HEK293 (cell line): ENCODE measurements at regions not wholly inside any gene's neighbourhood (a gene's known extent, or its start where the extent isn't known, plus 50 kb on each side); places are given as distances from the start of the nearest gene placed in this dataset.

ENCODE experiments used
- CTCF ChIA-PET: fragments of 350-600 bp; formaldehyde crosslinking; extraction: SDS; loops from one replicate; lab custom pipeline; 2021; ENCODE audit warnings: antibody characterized with exemption; lab: Yijun Ruan, JAX
- POLR2A ChIA-PET: fragments of 300-600 bp; formaldehyde crosslinking; extraction: SDS; loops from one replicate; lab custom pipeline; 2020; ENCODE audit warnings: antibody characterized with exemption, inconsistent platforms; lab: Yijun Ruan, JAX
- H3K27ac ChIP-seq: fragments of 200-500 bp; sonication (Bioruptor generic); 2 replicates; pipeline ENCODE4 v1.5.1; 2014; ENCODE audit warnings: low read depth, low read length, control low read depth, inconsistent platforms; ENCODE audit errors: extremely low read depth
- H3K36me3 ChIP-seq, 2 experiments: fragments of 200-500 bp in 1 of 2; sonication (Bioruptor generic) in 1 of 2; 1 replicate in 1 of 2; 2 replicates in 1 of 2; pipeline ENCODE4 v1.5.1; 2014 to 2017; ENCODE audit warnings: inconsistent platforms in 2 of 2, low read length in 2 of 2; ENCODE audit not compliant: control insufficient read depth in 2 of 2, insufficient read depth in 1 of 2
- H3K4me1 ChIP-seq: fragments of 200-500 bp; sonication (Bioruptor generic); 2 replicates; pipeline ENCODE4 v1.5.1; 2014; ENCODE audit warnings: mild to moderate bottlenecking, low read length, inconsistent platforms; ENCODE audit not compliant: control insufficient read depth, insufficient read depth
- H3K4me3 ChIP-seq: 2 replicates; pipeline ENCODE4 v1.5.1; 2011; ENCODE audit warnings: low read depth, mild to moderate bottlenecking, control low read depth, low read length, moderate library complexity
- H3K9me3 ChIP-seq: fragments of 200-500 bp; sonication (Bioruptor generic); 2 replicates; pipeline ENCODE4 v1.5.1; 2014; ENCODE audit warnings: low read depth, low read length, inconsistent platforms; ENCODE audit not compliant: control insufficient read depth, insufficient read depth
- BCL11A ChIP-seq: fragments of 450-650 bp; formaldehyde crosslinking; IDR thresholded peaks from 2 replicates; pipeline ENCODE4 v1.5.1; 2016; ENCODE audit warnings: low read depth, missing biosample characterization, missing genetic modification characterization
- KLF1 ChIP-seq: fragments of 450-650 bp; formaldehyde crosslinking; IDR thresholded peaks from 2 replicates; pipeline ENCODE4 v1.5.1; 2016; ENCODE audit warnings: missing biosample characterization, missing genetic modification characterization
- SP2 ChIP-seq: fragments of 450-650 bp; formaldehyde crosslinking; IDR thresholded peaks from 2 replicates; pipeline ENCODE4 v1.5.1; 2016; ENCODE audit warnings: missing biosample characterization, missing genetic modification characterization
- ZBTB1 ChIP-seq: fragments of 450-650 bp; formaldehyde crosslinking; IDR thresholded peaks from 2 replicates; pipeline ENCODE4 v1.5.1; 2016; ENCODE audit warnings: missing biosample characterization, missing genetic modification characterization
- ZBTB21 ChIP-seq: fragments of 450-650 bp; formaldehyde crosslinking; IDR thresholded peaks from 2 replicates; pipeline ENCODE4 v1.5.1; 2017; ENCODE audit warnings: missing biosample characterization, missing genetic modification characterization
- ZNF133 ChIP-seq: fragments of 450-650 bp; formaldehyde crosslinking; IDR thresholded peaks from 2 replicates; pipeline ENCODE4 v1.5.1; 2016; ENCODE audit warnings: missing biosample characterization, missing genetic modification characterization
- ZNF155 ChIP-seq: fragments of 450-650 bp; formaldehyde crosslinking; IDR thresholded peaks from 2 replicates; pipeline ENCODE4 v1.5.1; 2016; ENCODE audit warnings: missing biosample characterization, missing genetic modification characterization
- ZNF211 ChIP-seq: fragments of 450-650 bp; formaldehyde crosslinking; IDR thresholded peaks from 2 replicates; pipeline ENCODE4 v1.5.1; 2016; ENCODE audit warnings: low read depth, missing biosample characterization, missing genetic modification characterization
- ZNF248 ChIP-seq: fragments of 450-650 bp; formaldehyde crosslinking; IDR thresholded peaks from 2 replicates; pipeline ENCODE4 v1.5.1; 2017; ENCODE audit warnings: missing biosample characterization, missing genetic modification characterization
- ZNF341 ChIP-seq: fragments of 450-650 bp; formaldehyde crosslinking; IDR thresholded peaks from 2 replicates; pipeline ENCODE4; 2016; ENCODE audit warnings: low read depth, missing biosample characterization, missing genetic modification characterization
- ZNF37A ChIP-seq: fragments of 450-650 bp; IDR thresholded peaks from 2 replicates; pipeline ENCODE4 v1.5.1; 2018; ENCODE audit warnings: missing biosample characterization, missing genetic modification characterization
- ZNF514 ChIP-seq: fragments of 450-650 bp; formaldehyde crosslinking; IDR thresholded peaks from 2 replicates; pipeline ENCODE4 v1.5.1; 2016; ENCODE audit warnings: missing biosample characterization, missing genetic modification characterization
- ZNF549 ChIP-seq: fragments of 450-650 bp; IDR thresholded peaks from 2 replicates; pipeline ENCODE4 v1.5.1; 2018; ENCODE audit warnings: missing biosample characterization, missing genetic modification characterization, mild to moderate bottlenecking, inconsistent platforms, moderate library complexity
- ZSCAN23 ChIP-seq: fragments of 450-650 bp; formaldehyde crosslinking; IDR thresholded peaks from 2 replicates; pipeline ENCODE4 v1.5.1; 2016; ENCODE audit warnings: missing biosample characterization, missing genetic modification characterization
- TF ChIP-seq, protein P1 (sequence below): fragments of 450-650 bp; formaldehyde crosslinking; IDR thresholded peaks from 2 replicates; pipeline ENCODE4 v1.5.1; 2016; ENCODE audit warnings: missing biosample characterization, missing genetic modification characterization
- TF ChIP-seq, protein P2 (sequence below): fragments of 450-650 bp; formaldehyde crosslinking; IDR thresholded peaks from 2 replicates; pipeline ENCODE4 v1.5.1; 2016; ENCODE audit warnings: missing biosample characterization, missing genetic modification characterization
- TF ChIP-seq, protein P3 (sequence below): fragments of 450-650 bp; formaldehyde crosslinking; IDR thresholded peaks from 2 replicates; pipeline ENCODE4 v1.5.1; 2016; ENCODE audit warnings: missing biosample characterization, missing genetic modification characterization, low read depth
- TF ChIP-seq, protein P4 (sequence below): fragments of 450-650 bp; formaldehyde crosslinking; IDR thresholded peaks from 2 replicates; pipeline ENCODE4 v1.5.1; 2016; ENCODE audit warnings: missing biosample characterization, missing genetic modification characterization
- TF ChIP-seq, protein P5 (sequence below): fragments of 450-650 bp; formaldehyde crosslinking; IDR thresholded peaks from 2 replicates; pipeline ENCODE4 v1.5.1; 2017; ENCODE audit warnings: missing biosample characterization, missing genetic modification characterization
- TF ChIP-seq, protein P6 (sequence below): fragments of 450-650 bp; IDR thresholded peaks from 2 replicates; pipeline ENCODE4 v1.5.1; 2018; ENCODE audit warnings: missing biosample characterization, mild to moderate bottlenecking, missing genetic modification characterization

DNA sequence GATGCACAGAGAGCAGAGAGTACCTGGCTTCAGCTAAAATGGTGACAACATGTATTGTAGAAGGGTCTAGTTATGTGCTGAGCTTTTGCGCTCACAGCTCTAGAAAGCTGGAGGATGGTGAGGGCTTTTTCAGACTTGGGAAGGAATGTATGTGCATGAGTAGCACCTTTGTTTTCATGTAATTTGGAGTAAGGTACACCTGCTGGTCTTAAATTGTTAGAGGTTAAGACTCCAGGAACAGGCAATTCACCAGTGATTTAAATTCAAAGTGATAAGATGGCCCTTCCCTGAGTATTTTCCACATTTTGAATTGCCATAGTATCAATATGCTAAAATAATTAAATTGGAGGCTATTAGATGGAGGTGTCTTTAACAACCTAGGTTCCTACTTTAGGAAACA is 436.4 kb upstream of the GOLIM4 start (continued):
- TF ChIP-seq, protein P1, sequence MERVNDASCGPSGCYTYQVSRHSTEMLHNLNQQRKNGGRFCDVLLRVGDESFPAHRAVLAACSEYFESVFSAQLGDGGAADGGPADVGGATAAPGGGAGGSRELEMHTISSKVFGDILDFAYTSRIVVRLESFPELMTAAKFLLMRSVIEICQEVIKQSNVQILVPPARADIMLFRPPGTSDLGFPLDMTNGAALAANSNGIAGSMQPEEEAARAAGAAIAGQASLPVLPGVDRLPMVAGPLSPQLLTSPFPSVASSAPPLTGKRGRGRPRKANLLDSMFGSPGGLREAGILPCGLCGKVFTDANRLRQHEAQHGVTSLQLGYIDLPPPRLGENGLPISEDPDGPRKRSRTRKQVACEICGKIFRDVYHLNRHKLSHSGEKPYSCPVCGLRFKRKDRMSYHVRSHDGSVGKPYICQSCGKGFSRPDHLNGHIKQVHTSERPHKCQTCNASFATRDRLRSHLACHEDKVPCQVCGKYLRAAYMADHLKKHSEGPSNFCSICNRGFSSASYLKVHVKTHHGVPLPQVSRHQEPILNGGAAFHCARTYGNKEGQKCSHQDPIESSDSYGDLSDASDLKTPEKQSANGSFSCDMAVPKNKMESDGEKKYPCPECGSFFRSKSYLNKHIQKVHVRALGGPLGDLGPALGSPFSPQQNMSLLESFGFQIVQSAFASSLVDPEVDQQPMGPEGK (tag by site-specific recombination): no peak
- TF ChIP-seq ZNF211 (tag by site-specific recombination): no peak
- no peak for TF ChIP-seq ZSCAN23 (tag by site-specific recombination)
- TF ChIP-seq, protein P2, sequence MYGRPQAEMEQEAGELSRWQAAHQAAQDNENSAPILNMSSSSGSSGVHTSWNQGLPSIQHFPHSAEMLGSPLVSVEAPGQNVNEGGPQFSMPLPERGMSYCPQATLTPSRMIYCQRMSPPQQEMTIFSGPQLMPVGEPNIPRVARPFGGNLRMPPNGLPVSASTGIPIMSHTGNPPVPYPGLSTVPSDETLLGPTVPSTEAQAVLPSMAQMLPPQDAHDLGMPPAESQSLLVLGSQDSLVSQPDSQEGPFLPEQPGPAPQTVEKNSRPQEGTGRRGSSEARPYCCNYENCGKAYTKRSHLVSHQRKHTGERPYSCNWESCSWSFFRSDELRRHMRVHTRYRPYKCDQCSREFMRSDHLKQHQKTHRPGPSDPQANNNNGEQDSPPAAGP (tag by site-specific recombination): no peak
- no peak for TF ChIP-seq SP2 (tag by site-specific recombination)
- TF ChIP-seq KLF1 (tag by site-specific recombination): no peak

DNA sequence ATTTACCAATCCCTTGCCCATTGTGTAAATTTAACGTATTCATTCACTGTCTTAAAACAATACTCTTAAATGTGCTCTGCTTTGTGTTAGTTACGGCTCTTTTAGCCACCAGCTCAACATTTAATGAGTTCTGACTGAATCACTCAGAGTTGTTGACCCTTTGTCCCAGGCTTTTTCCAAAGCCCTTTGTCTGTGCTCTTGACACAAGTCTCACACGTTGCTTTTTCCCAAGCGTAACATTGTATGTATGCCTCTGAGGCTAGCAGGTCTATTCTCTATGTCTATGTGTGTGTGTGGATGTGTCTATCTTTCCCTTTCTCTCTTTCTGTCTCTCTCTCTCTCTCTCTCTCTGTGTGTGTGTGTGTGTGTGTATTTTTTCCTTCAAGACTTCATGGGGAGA is 435.4 kb upstream of the GOLIM4 start:
- no peaks in the 10 kb centered on the region for H3K4me1 ChIP-seq
- POLR2A ChIA-PET: no interaction called here

More for the DNA sequence above, 435.4 kb upstream of the GOLIM4 start:
- Histone ChIP-seq H3K4me3 (no peak overlapping the region), H3K9me3 (no peaks in the 10 kb centered on the region), H3K36me3 (no peaks in the 10 kb centered on the region), H3K27ac (no peak overlapping the region)
- CTCF ChIA-PET: no interaction called here
- TF ChIP-seq SP2 (tag by site-specific recombination) (no peak), ZNF341 (tag by site-specific recombination) (no peak), BCL11A (tag by site-specific recombination) (no peak), ZNF133 (tag by site-specific recombination) (no peak), ZNF549 (no peak), ZNF155 (tag by site-specific recombination) (no peak), ZBTB1 (tag by site-specific recombination) (no peak), ZBTB21 (tag by site-specific recombination) (no peak), ZNF37A (tag by site-specific recombination) (no peak), ZNF514 (tag by site-specific recombination) (no peak), ZNF248 (no peak)
- TF ChIP-seq, protein P1 (tag by site-specific recombination): no peak
- TF ChIP-seq, protein P3, sequence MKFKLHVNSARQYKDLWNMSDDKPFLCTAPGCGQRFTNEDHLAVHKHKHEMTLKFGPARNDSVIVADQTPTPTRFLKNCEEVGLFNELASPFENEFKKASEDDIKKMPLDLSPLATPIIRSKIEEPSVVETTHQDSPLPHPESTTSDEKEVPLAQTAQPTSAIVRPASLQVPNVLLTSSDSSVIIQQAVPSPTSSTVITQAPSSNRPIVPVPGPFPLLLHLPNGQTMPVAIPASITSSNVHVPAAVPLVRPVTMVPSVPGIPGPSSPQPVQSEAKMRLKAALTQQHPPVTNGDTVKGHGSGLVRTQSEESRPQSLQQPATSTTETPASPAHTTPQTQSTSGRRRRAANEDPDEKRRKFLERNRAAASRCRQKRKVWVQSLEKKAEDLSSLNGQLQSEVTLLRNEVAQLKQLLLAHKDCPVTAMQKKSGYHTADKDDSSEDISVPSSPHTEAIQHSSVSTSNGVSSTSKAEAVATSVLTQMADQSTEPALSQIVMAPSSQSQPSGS (tag by site-specific recombination): no peak
- TF ChIP-seq, protein P4, sequence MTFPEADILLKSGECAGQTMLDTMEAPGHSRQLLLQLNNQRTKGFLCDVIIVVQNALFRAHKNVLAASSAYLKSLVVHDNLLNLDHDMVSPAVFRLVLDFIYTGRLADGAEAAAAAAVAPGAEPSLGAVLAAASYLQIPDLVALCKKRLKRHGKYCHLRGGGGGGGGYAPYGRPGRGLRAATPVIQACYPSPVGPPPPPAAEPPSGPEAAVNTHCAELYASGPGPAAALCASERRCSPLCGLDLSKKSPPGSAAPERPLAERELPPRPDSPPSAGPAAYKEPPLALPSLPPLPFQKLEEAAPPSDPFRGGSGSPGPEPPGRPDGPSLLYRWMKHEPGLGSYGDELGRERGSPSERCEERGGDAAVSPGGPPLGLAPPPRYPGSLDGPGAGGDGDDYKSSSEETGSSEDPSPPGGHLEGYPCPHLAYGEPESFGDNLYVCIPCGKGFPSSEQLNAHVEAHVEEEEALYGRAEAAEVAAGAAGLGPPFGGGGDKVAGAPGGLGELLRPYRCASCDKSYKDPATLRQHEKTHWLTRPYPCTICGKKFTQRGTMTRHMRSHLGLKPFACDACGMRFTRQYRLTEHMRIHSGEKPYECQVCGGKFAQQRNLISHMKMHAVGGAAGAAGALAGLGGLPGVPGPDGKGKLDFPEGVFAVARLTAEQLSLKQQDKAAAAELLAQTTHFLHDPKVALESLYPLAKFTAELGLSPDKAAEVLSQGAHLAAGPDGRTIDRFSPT: no peak
- TF ChIP-seq, protein P5, sequence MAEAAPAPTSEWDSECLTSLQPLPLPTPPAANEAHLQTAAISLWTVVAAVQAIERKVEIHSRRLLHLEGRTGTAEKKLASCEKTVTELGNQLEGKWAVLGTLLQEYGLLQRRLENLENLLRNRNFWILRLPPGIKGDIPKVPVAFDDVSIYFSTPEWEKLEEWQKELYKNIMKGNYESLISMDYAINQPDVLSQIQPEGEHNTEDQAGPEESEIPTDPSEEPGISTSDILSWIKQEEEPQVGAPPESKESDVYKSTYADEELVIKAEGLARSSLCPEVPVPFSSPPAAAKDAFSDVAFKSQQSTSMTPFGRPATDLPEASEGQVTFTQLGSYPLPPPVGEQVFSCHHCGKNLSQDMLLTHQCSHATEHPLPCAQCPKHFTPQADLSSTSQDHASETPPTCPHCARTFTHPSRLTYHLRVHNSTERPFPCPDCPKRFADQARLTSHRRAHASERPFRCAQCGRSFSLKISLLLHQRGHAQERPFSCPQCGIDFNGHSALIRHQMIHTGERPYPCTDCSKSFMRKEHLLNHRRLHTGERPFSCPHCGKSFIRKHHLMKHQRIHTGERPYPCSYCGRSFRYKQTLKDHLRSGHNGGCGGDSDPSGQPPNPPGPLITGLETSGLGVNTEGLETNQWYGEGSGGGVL: no peak
- TF ChIP-seq, protein P6, sequence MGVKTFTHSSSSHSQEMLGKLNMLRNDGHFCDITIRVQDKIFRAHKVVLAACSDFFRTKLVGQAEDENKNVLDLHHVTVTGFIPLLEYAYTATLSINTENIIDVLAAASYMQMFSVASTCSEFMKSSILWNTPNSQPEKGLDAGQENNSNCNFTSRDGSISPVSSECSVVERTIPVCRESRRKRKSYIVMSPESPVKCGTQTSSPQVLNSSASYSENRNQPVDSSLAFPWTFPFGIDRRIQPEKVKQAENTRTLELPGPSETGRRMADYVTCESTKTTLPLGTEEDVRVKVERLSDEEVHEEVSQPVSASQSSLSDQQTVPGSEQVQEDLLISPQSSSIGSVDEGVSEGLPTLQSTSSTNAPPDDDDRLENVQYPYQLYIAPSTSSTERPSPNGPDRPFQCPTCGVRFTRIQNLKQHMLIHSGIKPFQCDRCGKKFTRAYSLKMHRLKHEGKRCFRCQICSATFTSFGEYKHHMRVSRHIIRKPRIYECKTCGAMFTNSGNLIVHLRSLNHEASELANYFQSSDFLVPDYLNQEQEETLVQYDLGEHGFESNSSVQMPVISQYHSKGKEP (tag by site-specific recombination): no peak
